NCI-H2227 treated with DMSO at 0.1 percent for 48 hours (cell line): ENCODE measurements at regions not wholly inside any gene's neighbourhood (a gene's known extent, or its start where the extent isn't known, plus 50 kb on each side); places are given as distances from the start of the nearest gene placed in this dataset.
A peak's percentile ranks its signal among the peaks of the same experiment; 100 is the strongest.
"Not testable (repeated sequence)": the region's sequence is repeated elsewhere in the genome, so short reads cannot be mapped to it uniquely, and the experiment has no call there.

Experiments
- DNase-seq: peaks from one replicate; lab custom pipeline; 2025; lab: John Stamatoyannopoulos, UW

GRCh38 chr5:126101901-126102300 lies 321.3 kb upstream of the GRAMD2B start:
- DNase-seq = no peak

GRCh38 chr5:126103050-126103449 lies 320.2 kb upstream of the GRAMD2B start:
- no peak for DNase-seq

- no peak for DNase-seq
These were observed 319.3 kb upstream of the GRAMD2B start for GRCh38 chr5:126103868-126104267.

DNA sequence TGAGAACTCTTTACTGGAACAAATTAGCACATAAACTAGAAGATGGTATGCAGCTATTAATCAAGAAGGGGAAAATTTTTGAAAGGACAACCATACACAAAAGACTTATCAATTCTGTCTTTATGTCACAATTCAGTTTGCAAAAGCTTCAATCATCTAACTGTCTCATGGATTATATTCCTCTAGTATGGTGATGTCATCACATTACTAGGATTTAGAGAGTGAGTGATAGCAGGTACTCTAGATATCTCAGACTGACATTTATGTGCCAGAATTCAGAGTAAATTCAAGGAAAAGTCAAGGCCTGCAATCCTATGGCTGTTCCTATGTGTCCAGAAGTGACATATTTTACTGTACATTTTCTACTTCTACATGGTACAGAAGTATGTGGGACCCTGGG lies 318.9 kb upstream of the GRAMD2B start:
- no peak for DNase-seq

GRCh38 chr5:126104951-126105350 lies 318.3 kb upstream of the GRAMD2B start:
- DNase-seq = no peak

- no peak for DNase-seq
These were observed 317.2 kb upstream of the GRAMD2B start for GRCh38 chr5:126106029-126106428.

DNA sequence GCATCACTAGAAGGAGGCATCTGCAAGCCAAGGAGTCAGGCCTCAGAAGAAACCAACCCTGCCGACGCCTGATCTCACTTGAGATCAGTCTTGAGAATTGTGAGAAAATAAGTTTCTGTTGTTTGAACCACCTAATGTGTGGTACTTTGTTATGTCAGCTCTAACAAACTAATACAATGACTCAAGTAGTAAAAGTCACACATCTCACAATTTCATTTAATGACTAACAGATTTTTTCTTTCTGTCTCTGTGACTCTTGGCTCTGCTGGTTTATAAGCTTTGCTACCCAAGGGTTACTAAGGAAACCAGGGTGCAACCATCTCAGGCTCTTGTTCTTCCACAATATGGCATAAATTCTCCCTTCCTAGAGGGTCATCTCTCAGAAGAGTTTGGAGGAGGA lies 315.8 kb upstream of the GRAMD2B start:
- DNase-seq = no peak

DNA sequence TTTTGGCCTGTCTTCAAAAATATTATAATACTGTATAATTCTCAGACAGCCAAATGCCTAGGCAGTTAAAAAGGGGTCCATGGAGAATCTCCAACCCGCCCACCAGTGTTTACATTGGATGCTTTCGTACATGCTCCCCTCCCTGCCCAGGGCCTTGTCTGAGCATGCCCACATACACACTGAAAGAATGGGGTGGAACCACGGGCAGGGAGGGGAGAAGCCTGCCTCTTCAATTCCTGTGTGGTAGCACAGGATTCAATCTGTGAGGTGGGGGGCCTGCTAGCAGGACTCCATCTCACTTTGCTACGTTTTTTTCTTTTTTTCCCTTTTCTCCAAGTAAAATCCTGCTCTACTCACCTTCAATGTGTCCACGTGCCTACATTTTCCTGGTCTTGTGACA lies 314.7 kb upstream of the GRAMD2B start:
- DNase-seq = no peak

DNA sequence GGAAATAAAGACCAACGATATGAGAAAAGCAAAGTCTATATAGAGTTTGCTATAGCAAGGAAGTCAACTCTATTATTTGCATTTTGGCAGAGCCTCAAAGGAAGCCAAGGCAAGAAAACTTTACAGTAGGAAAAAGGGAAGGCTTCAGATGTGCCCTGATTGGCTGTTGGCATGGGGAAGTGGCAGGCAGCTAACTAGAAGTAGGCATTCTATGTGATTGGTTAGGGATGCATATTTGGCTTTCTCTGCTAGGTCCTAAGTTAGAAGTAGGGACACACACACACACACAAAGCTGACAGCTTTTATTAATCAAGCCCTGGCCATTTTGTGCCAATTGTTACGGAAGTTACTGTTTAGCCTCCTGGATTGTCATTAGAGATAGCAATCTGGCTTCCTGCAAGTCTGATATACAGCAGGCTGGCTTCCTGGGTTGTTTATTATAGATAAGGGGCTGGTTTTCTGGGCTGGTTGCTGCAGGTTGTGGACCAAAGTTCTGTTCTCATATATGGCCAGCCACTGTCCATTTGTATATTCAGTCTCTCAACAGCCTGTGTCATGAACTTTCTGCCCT lies 308.1 kb upstream of the GRAMD2B start:
- no peak for DNase-seq

DNA sequence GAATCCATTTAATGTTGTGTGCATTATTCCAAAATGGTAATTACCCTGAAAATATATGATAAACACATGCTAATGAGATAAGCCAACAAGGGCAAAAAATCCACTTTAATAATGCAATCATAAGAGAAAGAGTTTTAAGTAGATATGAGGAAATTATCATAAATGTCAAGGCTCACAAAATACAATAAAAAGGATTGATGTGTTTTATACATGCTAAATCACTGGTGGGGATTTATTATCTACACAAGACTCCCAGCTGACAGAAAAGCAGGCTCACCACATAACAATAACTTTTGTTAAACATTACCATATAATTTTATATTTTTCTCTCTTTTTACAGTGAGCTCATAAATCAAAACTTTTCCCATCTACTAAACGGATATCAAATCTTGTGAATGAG lies 306.2 kb upstream of the GRAMD2B start:
- DNase-seq = no peak

DNA sequence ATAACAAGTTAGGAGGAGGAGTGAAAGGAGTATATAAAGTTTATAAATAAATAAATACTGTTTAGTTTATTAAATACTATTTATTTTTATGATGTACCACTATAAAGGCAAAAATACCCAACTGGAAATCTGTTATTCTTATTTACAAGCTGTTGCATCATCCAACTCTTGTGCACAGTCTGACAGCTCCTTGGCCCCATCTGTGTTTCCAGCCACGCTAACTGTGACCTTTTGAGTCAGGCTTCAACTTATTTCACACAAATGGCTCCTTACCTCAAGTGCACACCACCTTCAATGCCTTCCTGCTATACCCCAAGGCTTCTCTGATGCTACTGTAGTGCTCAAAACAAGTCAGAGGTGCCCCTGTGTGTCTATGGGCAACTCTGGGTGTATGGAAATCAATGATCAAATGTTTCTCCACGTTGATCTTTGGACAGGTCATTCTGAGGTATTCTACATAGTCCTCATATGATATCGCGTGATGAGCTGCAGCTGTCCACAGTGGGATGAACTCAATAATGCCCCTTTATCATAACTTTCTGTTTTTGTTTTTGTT lies 303.2 kb upstream of the GRAMD2B start:
- DNase-seq = no peak

DNA sequence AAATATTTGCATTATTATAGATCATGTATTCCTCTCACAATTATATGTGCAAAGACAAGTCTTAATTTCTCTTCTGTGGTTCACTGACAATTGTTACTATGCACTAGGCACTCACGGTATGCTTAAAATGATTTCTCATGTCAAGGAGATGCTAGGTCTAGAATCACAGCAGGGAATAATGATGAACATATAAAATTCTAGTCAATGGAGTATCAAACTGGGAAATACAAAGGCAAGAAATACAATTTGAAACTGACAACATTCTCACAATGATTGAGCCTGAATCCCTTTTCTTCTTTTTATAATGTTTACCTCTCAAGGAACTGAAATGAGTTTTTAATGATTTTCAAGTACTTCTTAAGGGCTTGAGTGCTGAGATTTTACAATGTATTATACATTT lies 302.3 kb upstream of the GRAMD2B start:
- DNase-seq = peak; percentile 47

DNA sequence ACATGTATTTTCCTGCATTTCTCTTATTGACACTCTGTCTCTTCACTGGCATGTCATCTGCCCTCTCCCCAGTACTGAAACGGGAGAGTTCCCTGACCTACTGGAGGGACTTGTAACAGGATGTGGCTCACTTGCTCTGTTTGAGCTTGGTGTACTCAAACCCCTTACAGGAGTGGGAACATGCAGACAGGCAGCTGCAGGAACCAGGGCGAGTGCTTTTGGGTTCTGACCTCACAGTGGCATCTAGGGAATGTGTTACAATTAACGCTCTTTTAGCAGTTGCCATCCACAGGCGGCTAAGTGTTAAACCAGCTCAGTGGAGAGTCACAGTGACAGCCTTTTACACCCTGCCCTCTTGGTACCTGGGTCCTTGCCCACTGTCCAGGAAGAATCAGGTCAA lies 300.3 kb upstream of the GRAMD2B start:
- DNase-seq = no peak

- DNase-seq = no peak
These were observed 298.4 kb upstream of the GRAMD2B start for GRCh38 chr5:126124706-126125345.

- no peak for DNase-seq
These were observed 297.8 kb upstream of the GRAMD2B start for GRCh38 chr5:126125407-126125806.

GRCh38 chr5:126126574-126126973 lies 296.6 kb upstream of the GRAMD2B start:
- DNase-seq = no peak

DNA sequence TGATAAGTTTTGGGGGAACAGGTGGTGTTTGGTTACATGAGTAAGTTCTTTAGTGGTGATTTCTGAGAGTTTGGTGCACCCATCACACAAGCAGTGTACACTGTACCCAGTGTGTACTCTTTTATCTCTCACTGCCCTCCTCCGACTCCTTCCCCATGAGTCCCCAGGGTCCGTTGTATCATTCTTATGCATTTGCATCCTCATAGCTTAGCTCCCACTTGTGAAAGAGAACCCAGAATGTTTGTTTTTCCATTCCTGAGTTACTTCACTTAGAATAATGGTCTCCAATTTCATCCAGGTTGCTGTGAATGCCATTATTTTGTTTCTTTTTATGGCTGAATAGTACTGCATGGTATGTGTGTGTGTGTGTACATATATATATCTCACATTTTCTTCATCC lies 295.8 kb upstream of the GRAMD2B start:
- DNase-seq = not testable (repeated sequence)

GRCh38 chr5:126129431-126129830 lies 293.8 kb upstream of the GRAMD2B start:
- no peak for DNase-seq

- DNase-seq = no peak
These were observed 289.8 kb upstream of the GRAMD2B start for GRCh38 chr5:126133424-126133823.

DNA sequence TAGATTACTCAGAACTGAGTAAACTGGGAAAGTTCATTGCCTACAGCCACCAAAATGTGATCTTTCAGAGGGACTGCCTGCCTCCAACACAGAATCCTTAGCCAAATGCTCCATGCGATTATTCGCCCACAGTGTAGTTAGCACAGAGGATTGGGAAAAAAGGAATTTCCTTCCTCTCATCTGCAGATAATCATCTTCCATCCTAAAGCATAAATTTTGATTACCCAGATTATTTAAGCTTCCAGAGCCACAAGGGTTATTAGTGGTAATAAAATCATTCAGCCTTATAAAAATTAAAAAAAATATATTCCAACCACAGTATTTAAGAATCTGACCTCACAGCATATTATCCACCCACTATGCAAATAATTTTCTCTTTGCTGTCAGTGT lies 285.3 kb upstream of the GRAMD2B start:
- DNase-seq = no peak

DNA sequence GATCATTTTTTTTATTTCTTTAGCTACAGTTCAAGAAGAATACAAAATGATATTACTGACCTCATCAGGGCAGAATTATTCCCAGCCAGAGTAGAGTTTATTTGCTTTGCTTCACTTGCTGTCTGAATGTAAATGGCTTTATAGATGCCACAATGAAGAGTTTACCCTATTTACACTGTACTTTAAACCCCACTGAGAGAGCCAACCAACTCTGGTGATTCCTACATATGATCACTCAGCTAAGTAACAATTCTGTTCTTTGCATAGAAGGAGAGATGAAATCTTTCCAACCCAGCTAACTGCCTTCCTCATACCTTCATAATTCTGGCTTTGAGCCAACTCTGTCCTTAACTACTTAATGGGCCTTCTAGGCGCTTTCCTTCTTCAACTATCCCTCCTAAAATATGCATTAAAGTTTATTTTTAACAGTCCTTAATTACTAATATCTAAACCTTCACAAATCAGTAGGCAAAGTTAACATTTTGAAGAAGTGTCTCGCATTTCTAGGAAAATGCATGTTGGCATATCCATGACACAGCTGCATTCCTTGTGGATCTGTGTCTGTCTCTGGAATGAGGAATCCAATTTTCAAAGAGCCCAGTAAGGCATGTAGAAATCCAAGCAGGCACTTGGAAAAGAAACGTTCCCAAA lies 284.8 kb upstream of the GRAMD2B start:
- peak; percentile 2 for DNase-seq

- no peak for DNase-seq
These were observed 284.1 kb upstream of the GRAMD2B start for GRCh38 chr5:126139086-126139485.

- DNase-seq = peak; percentile 58
These were observed 283.4 kb upstream of the GRAMD2B start for GRCh38 chr5:126139773-126140172.
